BE2C (cell line): ENCODE measurements at regions not wholly inside any gene's neighbourhood (a gene's known extent, or its start where the extent isn't known, plus 50 kb on each side); places are given as distances from the start of the nearest gene placed in this dataset.

Source experiments
- DNase-seq: peaks from one replicate; pipeline ENCODE4 v3.0.0-alpha.2; 2020
- H3K27me3 ChIP-seq: fragments of 250-450 bp; sonication (Bioruptor Pico); 2 replicates; pipeline ENCODE4 v1.5.1; 2020; ENCODE audit warnings: mild to moderate bottlenecking
- H3K36me3 ChIP-seq: fragments of 250-450 bp; sonication (Bioruptor Pico); 2 replicates; pipeline ENCODE4 v1.5.1; 2020; ENCODE audit warnings: mild to moderate bottlenecking
- H3K4me1 ChIP-seq: fragments of 250-450 bp; sonication (Bioruptor Pico); 2 replicates; pipeline ENCODE4 v1.5.1; 2020
- H3K4me3 ChIP-seq: 2 replicates; pipeline ENCODE4 v1.5.1; 2011; ENCODE audit warnings: low read depth, low read length
- H3K9me3 ChIP-seq: fragments of 250-450 bp; sonication (Bioruptor Pico); 2 replicates; pipeline ENCODE4 v1.5.1; 2020
- CTCF ChIP-seq: IDR thresholded peaks from 2 replicates; pipeline ENCODE4 v1.5.1; 2012; ENCODE audit warnings: mild to moderate bottlenecking, low read depth, low read length

DNA sequence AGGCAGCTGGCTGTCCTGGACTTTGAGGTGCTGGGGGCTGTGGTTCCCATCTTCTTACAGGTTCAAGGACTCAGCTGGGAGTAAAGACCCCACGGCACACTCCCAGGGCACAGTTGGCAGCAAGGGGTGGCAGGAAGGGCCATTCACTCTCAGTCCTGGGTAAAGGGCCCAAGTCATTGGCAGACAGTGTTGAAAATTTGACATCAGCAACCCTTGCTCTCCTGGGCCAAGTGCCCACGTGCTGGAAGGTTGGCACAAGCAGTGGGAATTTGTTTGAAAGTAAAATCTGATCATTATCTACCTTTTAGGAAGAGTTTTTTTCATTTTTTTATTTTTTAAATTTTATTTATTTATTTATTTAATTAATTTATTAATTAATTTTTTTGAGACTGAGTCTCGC, 241.6 kb upstream of the MKI67 start:
- H3K4me3 ChIP-seq, result no peak overlapping the region
- no peak for DNase-seq
- H3K9me3 ChIP-seq, result no peaks in the 10 kb centered on the region
- no peaks in the 10 kb centered on the region for H3K27me3 ChIP-seq
- H3K4me1 ChIP-seq, result no peaks in the 10 kb centered on the region
- TF ChIP-seq CTCF, result no peak
- H3K36me3 ChIP-seq, result no peaks in the 10 kb centered on the region

DNA sequence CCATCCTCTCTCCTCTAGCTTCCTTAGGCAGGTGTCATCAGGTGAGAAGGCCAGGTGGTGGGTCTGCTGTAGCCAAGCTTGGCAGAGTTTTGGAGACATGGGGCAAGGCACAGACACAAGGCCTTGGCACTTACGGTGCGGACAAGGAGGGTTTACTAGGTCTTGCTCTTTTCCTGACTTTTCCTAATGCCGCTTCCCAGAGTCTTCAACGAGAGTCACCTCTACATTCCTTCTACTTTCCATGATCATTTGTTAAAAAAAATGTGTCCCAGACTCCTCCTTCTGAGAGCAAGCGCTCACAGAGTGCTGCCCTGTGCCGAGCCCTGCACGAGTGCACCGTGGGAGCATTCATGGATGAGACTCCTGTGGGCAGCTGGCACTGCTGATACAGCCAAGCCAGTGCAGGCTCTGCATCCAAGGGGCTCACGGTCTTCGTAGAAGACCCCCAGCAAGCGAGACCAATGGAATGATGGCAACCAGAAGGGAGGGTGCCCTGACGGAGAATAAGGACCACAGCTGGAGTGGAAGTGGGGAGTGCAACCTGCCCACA, 243.0 kb upstream of the MKI67 start:
- Histone ChIP-seq H3K9me3 (no peaks in the 10 kb centered on the region), H3K4me3 (no peak overlapping the region), H3K36me3 (no peaks in the 10 kb centered on the region), H3K4me1 (no peaks in the 10 kb centered on the region), H3K27me3 (no peaks in the 10 kb centered on the region)
- TF ChIP-seq CTCF, result no peak
- DNase-seq, result no peak

GRCh38 chr10:128373071-128373749, 247.0 kb upstream of the MKI67 start:
- no peak for TF ChIP-seq CTCF
- Histone ChIP-seq H3K36me3 (no peaks in the 10 kb centered on the region), H3K4me3 (no peak overlapping the region), H3K4me1 (no peaks in the 10 kb centered on the region), H3K27me3 (no peaks in the 10 kb centered on the region), H3K9me3 (no peaks in the 10 kb centered on the region)
- no peak for DNase-seq

DNA sequence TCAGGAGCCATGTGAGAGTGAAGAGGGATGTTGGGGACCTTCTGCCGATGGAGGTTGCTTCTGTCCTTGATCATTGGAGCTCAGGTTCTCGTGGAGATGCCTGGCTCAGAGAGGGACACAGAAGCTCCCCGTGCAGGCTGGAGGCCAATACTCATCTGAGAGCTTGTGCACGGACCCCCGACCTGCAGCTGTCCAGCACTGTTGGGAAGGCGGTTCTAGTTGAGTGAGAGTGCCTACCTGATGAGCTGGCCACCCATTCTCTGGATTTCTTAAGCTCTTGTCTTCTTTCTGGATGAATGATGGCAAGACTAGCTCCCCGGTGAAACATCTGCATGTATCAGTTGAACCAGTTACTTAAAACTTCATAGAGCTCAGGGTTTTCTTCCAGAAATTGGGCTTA, 247.6 kb upstream of the MKI67 start:
- DNase-seq, result no peak
- Histone ChIP-seq H3K4me1 (no peaks in the 10 kb centered on the region), H3K27me3 (no peaks in the 10 kb centered on the region), H3K9me3 (no peaks in the 10 kb centered on the region), H3K36me3 (no peaks in the 10 kb centered on the region), H3K4me3 (no peak overlapping the region)
- TF ChIP-seq CTCF, result no peak

GRCh38 chr10:128375171-128375570, 248.9 kb upstream of the MKI67 start:
- TF ChIP-seq CTCF, result no peak
- H3K4me3 ChIP-seq, result no peak overlapping the region
- no peaks in the 10 kb centered on the region for H3K9me3 ChIP-seq
- no peaks in the 10 kb centered on the region for H3K27me3 ChIP-seq
- DNase-seq, result no peak
- no peaks in the 10 kb centered on the region for H3K36me3 ChIP-seq
- no peaks in the 10 kb centered on the region for H3K4me1 ChIP-seq

DNA sequence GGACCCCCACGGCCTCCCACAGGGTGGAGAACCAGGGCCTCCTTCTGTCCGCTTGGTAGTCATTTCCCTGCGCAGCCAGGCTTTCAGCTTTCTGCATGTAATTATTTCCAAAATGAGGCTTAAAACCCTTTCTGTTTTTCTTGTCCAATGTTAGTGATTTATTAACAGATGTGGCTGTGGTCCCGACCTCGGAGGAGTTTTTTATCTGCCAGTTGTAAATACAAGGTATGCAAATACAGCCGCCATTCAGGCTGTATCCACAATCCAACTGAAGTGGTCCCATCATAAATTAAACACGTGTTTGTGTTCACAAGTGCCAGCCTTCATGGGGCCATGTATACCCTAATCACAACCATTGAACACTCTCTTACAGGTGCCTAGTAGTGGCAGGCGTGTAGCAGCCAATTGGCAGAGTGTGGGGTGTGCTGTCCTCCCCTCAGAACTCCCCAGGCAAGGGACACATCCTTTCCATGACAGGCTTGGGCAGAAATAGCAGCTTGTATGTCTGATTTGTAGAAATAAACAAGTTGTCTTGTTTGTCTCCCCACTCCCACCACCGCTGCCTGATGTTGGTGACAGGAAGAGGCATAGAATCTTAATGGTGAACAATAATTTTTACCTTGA, 251.3 kb upstream of the MKI67 start:
- Histone ChIP-seq H3K27me3 (no peaks in the 10 kb centered on the region), H3K4me3 (no peak overlapping the region), H3K9me3 (no peaks in the 10 kb centered on the region), H3K4me1 (no peaks in the 10 kb centered on the region), H3K36me3 (no peaks in the 10 kb centered on the region)
- TF ChIP-seq CTCF, result no peak
- DNase-seq, result no peak
